BLaER1 treated with 17β-estradiol and CSF1 and Interleukin-3, amounts not matched to agents 10 nM and 100 nM (cell line): ENCODE measurements at regions not wholly inside any gene's neighbourhood (a gene's known extent, or its start where the extent isn't known, plus 50 kb on each side); places are given as distances from the start of the nearest gene placed in this dataset.
"Not testable (repeated sequence)": the region's sequence is repeated elsewhere in the genome, so short reads cannot be mapped to it uniquely, and the experiment has no call there.

ENCODE experiments used
- H3K27ac ChIP-seq, 11 experiments: shearing (Covaris generic); formaldehyde crosslinking; 2 replicates each; pipeline ENCODE4 v1.8.1; 2022
- H3K27me3 ChIP-seq, 11 experiments: shearing (Covaris generic); formaldehyde crosslinking; 2 replicates each; pipeline ENCODE4 v1.8.1; 2022
- H3K36me3 ChIP-seq, 11 experiments: shearing (Covaris generic); formaldehyde crosslinking; 2 replicates each; pipeline ENCODE4 v1.8.1; 2022
- H3K4me1 ChIP-seq, 10 experiments: shearing (Covaris generic); formaldehyde crosslinking; 2 replicates each; pipeline ENCODE4 v1.8.1; 2022
- H3K4me2 ChIP-seq, 11 experiments: shearing (Covaris generic); formaldehyde crosslinking; 2 replicates each; pipeline ENCODE4 v1.8.1; 2022
- H3K4me3 ChIP-seq, 10 experiments: shearing (Covaris generic); formaldehyde crosslinking; 2 replicates each; pipeline ENCODE4 v1.8.1; 2022
- H3K9ac ChIP-seq, 11 experiments: shearing (Covaris generic); formaldehyde crosslinking; 2 replicates each; pipeline ENCODE4 v1.8.1; 2022
- H3K9me3 ChIP-seq, 11 experiments: shearing (Covaris generic); formaldehyde crosslinking; replicated peaks in 1 of 11; 2 replicates each; pipeline ENCODE4 v1.8.1; 2022
- H4K20me1 ChIP-seq, 11 experiments: shearing (Covaris generic); formaldehyde crosslinking; 2 replicates each; pipeline ENCODE4 v1.8.1; 2022
- Cebpa-rat ChIP-seq, 11 experiments: shearing (Covaris generic); IDR thresholded peaks; 2 replicates each; pipeline ENCODE4 v1.8.1; 2022

DNA sequence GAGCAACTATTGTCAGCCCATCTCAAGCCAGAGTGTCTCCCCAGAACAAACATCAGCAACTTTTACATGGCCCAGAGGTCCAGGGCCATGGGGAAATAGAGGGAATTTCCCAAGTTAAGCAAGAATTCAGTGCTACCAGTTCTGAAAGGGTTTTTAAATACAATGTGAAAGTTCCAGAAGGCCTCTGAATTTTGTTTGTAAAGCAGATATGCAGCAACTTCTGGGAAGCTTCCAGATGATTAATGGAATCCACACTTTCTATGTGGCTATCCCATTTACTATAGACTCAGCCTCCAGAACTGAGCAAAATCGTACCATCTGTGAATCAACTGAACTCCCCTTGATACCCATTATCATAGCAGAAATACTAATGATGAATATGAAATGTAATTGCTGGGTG, 93.8 kb downstream of the FEM1C start:
- Histone ChIP-seq H4K20me1 (no peaks in the 10 kb centered on the region), H3K27ac (peak overlapping the region in 5 of 11 experiments; percentile 38 to 98 (median 89); a peak in 8 of 22 replicates), H3K4me2 (peak overlapping the region in 4 of 11 experiments; percentile 8 to 90 (median 74); a peak in 7 of 22 replicates), H3K9me3 (peaks cover 0 to 6% (median 0%) of the 10 kb centered on the region in 11 experiments; a peak in 1 of 22 replicates), H3K27me3 (no peaks in the 10 kb centered on the region), H3K36me3 (no peaks in the 10 kb centered on the region), H3K4me3 (no peak overlapping the region), H3K4me1 (peaks cover 0 to 82% (median 8%) of the 10 kb centered on the region in 10 experiments; a peak in 15 of 20 replicates), H3K9ac (peak overlapping the region in 4 of 11 experiments; percentile 23 to 88 (median 76); a peak in 7 of 22 replicates)
- peak in 3 of 11 experiments; percentile 69 to 89 (median 71); a peak in 4 of 22 replicates for TF ChIP-seq Cebpa-rat (IDR thresholded peaks at IDR 0.05)

DNA sequence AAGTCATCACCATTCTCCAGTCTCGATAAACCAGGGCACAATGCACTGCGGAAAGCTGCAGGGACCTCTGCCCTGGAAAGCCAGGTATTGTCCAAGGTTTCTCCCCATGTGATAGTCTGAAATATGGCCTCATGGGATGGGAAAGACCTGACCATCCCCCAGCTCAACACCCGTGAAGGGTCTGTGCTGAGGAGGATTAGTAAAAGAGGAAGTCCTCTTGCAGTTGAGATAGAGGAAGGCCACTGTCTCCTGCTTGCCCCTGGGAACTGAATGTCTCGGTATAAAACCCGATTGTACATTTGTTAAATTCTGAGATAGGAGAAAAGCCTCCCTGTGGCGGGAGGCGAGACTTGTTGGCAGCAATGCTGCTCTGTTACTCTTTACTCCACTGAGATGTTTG, 95.9 kb downstream of the FEM1C start:
- H3K4me2 ChIP-seq: peak overlapping the region in 6 of 11 experiments; percentile 18 to 90 (median 48); a peak in 9 of 22 replicates
- not testable (repeated sequence) for H3K4me3 ChIP-seq, H3K9me3 ChIP-seq, H3K36me3 ChIP-seq, H3K27me3 ChIP-seq, H4K20me1 ChIP-seq
- H3K4me1 ChIP-seq: peaks cover 0 to 66% (median 8%) of the 10 kb centered on the region in 10 experiments; a peak in 15 of 20 replicates
- peak overlapping the region in 1 of 11 experiments; percentile 30; a peak in 1 of 22 replicates for H3K9ac ChIP-seq
- peak overlapping the region in 4 of 11 experiments; percentile 70 to 98 (median 94); a peak in 6 of 22 replicates for H3K27ac ChIP-seq

DNA sequence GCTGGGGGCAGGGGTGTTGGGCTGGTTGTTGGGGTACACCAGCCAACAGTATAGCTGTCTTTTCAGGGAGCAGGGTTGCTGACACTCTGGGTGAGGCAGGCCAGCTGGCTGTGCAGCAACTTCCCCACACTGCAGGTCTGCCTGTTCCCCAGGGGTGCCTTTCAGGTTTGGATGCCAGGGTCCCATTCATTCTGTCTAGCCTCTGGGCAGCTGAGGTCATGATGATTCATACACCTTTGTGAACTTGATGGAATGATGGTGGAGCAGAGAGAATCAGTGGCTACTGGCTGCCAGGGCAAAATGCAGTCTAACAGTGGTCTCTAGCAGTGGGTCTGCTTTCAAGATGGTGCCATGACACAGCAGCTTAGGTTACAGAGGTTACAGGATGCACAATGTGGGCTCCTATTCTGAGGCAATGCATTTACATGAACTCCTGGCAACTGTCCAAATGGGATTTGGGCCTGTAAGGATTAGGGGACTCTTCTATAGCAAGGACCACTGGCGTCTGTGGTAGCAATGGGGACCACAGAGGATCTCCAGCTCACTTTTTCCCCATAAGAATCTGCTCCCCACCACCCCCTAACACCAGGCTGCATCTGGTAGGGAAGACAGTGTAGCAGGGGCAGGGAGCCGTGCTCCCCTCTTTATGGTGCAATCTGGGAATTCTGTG, 103.7 kb downstream of the FEM1C start:
- Histone ChIP-seq H3K4me3 (no peak overlapping the region), H3K4me1 (peaks cover 0 to 11% (median 1%) of the 10 kb centered on the region in 10 experiments; a peak in 5 of 20 replicates), H3K27me3 (no peaks in the 10 kb centered on the region), H3K36me3 (no peaks in the 10 kb centered on the region), H3K4me2 (no peak overlapping the region), H3K9ac (no peak overlapping the region), H4K20me1 (no peaks in the 10 kb centered on the region), H3K9me3 (peaks cover 14 to 35% (median 23%) of the 10 kb centered on the region in 11 experiments; a peak in 18 of 22 replicates), H3K27ac (no peak overlapping the region)
- no peak for TF ChIP-seq Cebpa-rat (IDR thresholded peaks at IDR 0.05)

DNA sequence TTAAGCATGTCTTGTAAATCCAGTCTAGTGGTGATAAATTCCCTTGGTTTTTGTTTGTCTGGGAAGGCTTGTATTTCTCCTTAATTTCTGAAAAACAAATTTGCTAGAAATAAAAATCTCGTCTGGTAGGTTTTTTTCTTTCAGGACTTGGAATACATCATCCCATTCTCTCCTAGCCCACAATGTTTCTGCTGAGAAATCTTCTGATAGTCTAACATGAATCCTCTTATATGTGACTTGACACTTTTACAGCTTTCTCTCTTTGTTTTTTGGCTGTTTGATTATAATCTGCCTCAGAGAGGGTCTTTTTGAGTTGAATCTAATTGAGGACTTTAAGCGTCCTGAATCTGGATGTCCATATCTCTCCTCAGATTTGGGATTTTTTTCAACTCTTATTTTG, 104.9 kb downstream of the FEM1C start:
- H3K4me2 ChIP-seq: no peak overlapping the region

DNA sequence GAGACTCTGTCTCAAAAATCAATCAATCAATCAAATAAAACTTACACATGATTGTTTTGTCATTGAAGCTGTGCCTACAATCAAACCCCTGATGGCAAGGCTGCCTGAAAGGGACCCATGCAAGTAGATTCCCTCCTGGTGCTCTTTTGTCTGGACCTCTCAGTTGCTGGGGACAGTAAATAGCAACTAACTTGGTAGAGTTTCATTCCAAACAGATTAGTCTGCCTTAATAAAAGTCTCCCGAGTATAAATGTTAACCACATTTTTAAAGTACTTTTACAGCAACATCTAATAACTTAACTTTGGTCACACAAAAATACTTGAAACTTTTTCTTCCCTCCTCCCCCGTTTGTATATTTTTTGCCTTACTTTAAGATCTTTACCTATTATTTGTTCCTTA, 105.5 kb downstream of the FEM1C start:
- Histone ChIP-seq H4K20me1 (no peaks in the 10 kb centered on the region), H3K4me3 (no peak overlapping the region), H3K27ac (no peak overlapping the region), H3K36me3 (no peaks in the 10 kb centered on the region), H3K4me2 (no peak overlapping the region), H3K27me3 (no peaks in the 10 kb centered on the region), H3K9ac (no peak overlapping the region), H3K9me3 (peaks cover 14 to 35% (median 23%) of the 10 kb centered on the region in 11 experiments; a peak in 18 of 22 replicates), H3K4me1 (peaks cover 0 to 6% (median 0%) of the 10 kb centered on the region in 10 experiments; a peak in 3 of 20 replicates)
- TF ChIP-seq Cebpa-rat (IDR thresholded peaks at IDR 0.05): no peak

More for the DNA sequence above, 104.9 kb downstream of the FEM1C start:
- H3K27ac ChIP-seq: no peak overlapping the region
- no peak overlapping the region for H3K4me3 ChIP-seq
- TF ChIP-seq Cebpa-rat (IDR thresholded peaks at IDR 0.05): no peak
- no peaks in the 10 kb centered on the region for H3K36me3 ChIP-seq
- no peaks in the 10 kb centered on the region for H4K20me1 ChIP-seq
- peaks cover 0 to 6% (median 0%) of the 10 kb centered on the region in 10 experiments; a peak in 2 of 20 replicates for H3K4me1 ChIP-seq
- no peak overlapping the region for H3K9ac ChIP-seq
- no peaks in the 10 kb centered on the region for H3K27me3 ChIP-seq
- peaks cover 14 to 35% (median 23%) of the 10 kb centered on the region in 11 experiments; a peak in 18 of 22 replicates for H3K9me3 ChIP-seq

DNA sequence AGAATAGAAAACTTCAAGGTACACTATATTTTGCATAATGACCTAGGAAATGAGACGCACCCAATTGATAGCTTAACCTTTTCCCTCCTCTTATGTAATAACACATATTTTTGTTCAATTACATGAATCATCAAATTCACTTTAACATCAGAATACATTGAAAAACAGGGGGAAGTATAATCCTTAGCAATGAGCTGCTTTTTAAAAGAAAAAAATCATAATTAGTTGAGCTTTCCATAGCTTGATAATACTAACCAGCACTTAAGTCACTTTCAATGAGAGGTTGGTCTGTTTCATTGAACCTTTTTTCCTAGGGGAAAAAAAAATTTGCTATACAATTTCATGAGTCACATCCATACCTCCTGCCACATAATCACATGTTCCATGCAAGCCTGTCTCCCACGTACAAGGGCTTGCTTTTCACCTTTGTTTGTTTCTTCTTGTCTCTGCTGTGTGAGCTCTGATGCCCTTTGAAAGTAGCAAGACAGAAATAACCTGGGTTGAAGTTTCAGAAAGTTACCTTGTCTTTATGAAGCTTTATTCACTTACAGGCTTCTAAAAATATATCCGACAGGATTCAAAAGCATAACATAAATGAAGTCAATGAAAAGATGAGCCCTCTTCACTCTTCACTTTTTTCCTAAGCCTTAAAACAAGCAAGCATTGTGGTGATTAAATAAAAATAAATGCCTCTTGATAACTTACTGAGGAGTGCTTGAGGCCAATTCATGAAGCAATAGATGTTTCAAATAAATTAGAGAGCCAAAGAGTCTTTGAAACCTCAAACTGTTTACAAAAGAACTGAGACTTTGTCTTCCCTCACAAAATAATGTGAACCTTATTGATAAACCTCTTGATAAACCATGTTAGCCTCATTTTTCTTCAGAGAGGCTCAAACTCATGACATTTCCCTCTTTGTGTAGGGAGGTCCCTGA, 108.5 kb downstream of the FEM1C start:
- no peaks in the 10 kb centered on the region for H3K36me3 ChIP-seq
- no peak overlapping the region for H3K27ac ChIP-seq
- H3K4me1 ChIP-seq: no peaks in the 10 kb centered on the region; a peak in 1 of 20 replicates
- no peak overlapping the region for H3K9ac ChIP-seq
- H3K27me3 ChIP-seq: no peaks in the 10 kb centered on the region
- H3K4me3 ChIP-seq: no peak overlapping the region
- no peak overlapping the region for H3K4me2 ChIP-seq
- no peak for TF ChIP-seq Cebpa-rat (IDR thresholded peaks at IDR 0.05)
- peaks cover 8 to 26% (median 16%) of the 10 kb centered on the region in 11 experiments; a peak in 18 of 22 replicates for H3K9me3 ChIP-seq
- no peaks in the 10 kb centered on the region for H4K20me1 ChIP-seq

DNA sequence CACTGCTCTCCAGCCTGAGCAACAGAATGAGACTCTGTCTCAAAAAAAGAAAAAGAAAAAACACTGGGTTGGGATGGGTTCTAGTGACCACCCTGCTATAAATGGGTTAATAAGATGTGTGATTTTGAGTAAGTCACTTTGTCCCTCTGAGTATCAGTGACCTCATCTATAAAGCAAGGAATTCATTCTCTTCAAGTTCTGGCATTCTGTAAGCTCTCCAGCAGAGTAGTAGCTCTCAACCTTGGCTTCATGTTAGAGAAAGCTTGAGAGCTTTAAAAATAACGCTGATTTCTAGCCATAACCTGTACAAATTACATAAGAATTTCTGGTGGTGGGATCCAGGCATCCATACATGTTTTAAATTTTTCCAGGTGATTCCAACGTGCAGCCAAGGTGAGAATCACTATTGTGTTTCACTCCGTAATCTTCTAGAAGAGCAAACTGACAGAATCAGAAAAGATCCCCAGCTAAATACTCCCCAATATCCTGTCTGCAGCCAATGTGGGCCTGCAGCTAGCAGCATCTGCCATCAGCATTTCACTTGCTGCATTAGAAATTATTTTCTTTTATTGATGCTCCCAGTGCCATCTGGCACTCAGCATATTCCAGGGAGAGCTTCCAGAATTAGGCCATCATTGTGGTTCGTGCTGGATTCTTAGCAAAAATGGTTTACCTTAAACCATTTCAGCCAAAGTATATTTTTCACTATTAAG, 109.4 kb downstream of the FEM1C start:
- no peaks in the 10 kb centered on the region for H3K36me3 ChIP-seq
- H3K4me2 ChIP-seq: no peak overlapping the region
- TF ChIP-seq Cebpa-rat (IDR thresholded peaks at IDR 0.05): no peak
- no peaks in the 10 kb centered on the region for H4K20me1 ChIP-seq
- peaks cover 0 to 3% (median 2%) of the 10 kb centered on the region in 10 experiments; a peak in 9 of 20 replicates for H3K4me1 ChIP-seq
- no peak overlapping the region for H3K9ac ChIP-seq
- H3K27ac ChIP-seq: no peak overlapping the region
- H3K4me3 ChIP-seq: no peak overlapping the region
- peaks cover 2 to 18% (median 9%) of the 10 kb centered on the region in 11 experiments; a peak in 14 of 22 replicates for H3K9me3 ChIP-seq
- H3K27me3 ChIP-seq: no peaks in the 10 kb centered on the region

DNA sequence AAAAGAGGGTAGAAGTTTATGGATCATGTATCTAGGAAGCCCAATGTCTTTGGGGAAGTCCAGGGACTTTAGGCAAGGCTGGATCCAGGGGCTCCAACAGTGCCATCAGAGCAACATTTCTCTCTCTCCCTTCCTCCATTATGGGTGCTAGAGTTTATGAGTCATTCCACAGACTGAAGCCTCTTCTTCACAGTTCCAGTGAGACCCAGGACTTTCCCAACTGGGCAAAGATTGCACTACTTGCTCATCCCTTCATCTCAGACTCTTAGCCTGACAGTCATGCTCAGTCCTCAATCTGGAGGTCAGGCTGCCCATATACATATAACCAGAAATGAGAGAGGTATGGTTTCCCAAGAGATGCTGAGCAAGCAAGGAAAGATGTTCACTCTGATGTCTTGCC, 110.7 kb downstream of the FEM1C start:
- Histone ChIP-seq H3K4me1 (peaks cover 0 to 14% (median 10%) of the 10 kb centered on the region in 10 experiments; a peak in 10 of 20 replicates), H3K27me3 (no peaks in the 10 kb centered on the region), H3K9ac (no peak overlapping the region), H3K9me3 (peaks cover 0 to 6% (median under 1%) of the 10 kb centered on the region in 11 experiments; a peak in 4 of 22 replicates), H3K4me3 (no peak overlapping the region), H3K27ac (no peak overlapping the region), H3K4me2 (peak overlapping the region in 1 of 11 experiments; percentile 4; a peak in 1 of 22 replicates), H4K20me1 (no peaks in the 10 kb centered on the region), H3K36me3 (no peaks in the 10 kb centered on the region)
- no peak for TF ChIP-seq Cebpa-rat (IDR thresholded peaks at IDR 0.05)
